ENCODE measurements at regions not wholly inside any gene's neighbourhood (a gene's known extent, or its start where the extent isn't known, plus 50 kb on each side); places are given as distances from the start of the nearest gene placed in this dataset.
"Not testable (repeated sequence)": the region's sequence is repeated elsewhere in the genome, so short reads cannot be mapped to it uniquely, and the experiment has no call there.

DNA sequence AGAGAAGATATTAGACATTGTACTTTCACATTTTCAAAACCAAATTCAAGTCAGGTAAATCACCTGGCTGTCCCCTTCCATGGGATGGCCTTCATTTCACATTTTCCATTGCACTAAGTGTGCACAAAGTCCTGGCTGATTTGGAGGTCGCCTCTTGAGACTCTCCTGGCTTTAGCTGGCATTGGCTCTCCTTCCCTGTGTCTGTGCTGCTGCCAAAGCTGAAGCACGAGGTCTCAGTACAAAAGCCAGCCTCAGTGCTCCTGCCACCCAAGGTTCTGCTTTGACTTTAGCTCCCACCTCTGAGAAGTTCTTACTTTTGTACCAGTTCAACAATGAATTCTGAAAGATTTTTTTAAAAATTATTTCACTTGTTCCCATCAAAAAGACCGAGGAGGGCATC is 289.2 kb upstream of the CNR1 start:
- DNase-seq (ENCODE audit: low spot score) = no peak

DNA sequence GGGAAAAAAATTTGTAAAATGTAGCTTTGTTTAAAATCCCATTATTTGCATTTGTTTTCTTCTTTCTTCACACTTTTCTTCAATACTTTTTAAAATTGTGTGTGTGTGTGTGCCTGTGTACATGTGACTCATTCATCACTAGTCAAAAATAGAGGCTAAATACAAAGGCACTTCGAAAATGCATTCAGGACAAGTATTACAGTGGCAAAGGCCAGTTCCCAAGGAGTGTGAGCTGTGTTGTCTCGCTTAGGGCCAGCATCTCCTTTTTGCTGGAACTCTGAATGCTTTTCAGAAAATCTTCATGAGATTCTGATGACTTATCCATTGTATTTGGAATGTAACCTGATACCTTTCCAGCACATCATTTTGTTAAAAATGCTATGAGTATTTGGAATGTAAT is 288.5 kb upstream of the CNR1 start:
- DNase-seq (ENCODE audit: low spot score) = no peak

DNA sequence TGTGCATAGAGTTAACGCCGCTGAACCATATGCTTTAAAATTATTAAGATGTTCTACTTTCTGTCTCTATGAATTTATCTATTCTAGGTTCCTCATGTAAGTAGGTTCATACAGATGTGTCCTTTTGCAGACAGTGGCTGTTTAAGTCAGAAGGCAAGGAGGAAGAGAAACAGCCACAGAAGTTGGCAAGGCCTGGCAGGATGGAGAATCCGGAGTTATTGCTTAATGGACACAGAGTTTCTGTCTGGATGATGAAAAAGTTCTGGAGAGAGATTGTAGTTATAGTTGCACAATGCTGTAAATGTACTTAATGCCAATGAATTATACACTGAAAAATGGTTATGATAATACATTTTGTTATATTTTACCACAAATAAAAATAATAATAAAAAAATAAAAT is 283.6 kb upstream of the CNR1 start:
- DNase-seq (ENCODE audit: low spot score) = no peak

DNA sequence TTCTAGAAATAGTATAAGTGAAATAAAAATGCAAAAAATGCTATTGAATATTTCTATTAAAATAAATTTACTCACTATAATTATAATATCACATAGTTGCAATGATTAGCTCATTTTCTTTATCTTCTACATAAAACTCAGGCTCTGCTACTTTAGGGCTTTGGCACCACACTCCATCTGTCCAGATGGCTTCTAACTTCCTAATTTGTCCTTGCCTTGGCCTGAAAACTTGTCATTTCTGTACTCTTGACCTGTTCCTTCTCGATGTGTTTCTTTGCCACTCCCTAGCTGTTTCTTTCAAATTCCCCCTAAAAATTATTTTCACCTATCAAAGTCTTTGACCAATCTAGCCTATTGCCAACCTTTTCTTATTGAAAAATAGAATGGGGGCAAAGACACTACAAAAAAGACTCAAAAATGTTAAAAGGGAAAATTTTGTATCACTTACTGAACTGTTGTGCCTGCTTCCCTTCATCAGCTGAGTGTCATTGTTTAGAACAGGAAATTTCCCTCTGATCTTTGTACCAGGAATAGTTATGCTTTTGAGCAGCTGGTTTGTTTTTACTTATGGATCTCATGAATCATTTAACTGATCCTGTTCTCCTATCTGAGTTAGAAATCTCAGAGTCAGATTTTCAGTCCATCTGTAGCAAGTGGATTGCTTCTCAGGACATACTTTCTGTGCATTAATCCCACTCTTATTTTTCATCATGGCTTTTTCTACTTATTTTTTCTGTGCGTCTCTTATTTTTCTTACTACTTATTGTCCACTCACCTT is 279.2 kb upstream of the CNR1 start:
- no peak for DNase-seq (ENCODE audit: low spot score)

DNA sequence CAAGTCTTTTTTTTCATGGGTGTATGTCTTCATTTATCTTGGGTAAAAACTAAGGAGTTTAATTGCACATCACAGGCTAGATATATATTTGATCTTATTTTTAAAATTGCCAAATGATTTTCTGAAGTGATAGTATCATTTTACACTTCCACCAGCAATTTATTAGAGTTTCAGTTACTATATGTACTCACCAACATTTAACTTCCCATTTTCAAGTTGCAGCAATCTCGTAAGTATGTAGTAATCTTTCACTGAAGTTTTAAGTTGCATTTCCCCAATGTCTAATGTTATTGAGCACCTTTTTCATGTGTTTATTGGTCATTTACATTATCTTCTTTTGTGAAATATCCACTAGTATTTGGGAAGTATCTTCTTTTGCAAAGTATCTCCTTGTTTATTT is 277.4 kb upstream of the CNR1 start:
- DNase-seq (ENCODE audit: low spot score) = no peak

DNA sequence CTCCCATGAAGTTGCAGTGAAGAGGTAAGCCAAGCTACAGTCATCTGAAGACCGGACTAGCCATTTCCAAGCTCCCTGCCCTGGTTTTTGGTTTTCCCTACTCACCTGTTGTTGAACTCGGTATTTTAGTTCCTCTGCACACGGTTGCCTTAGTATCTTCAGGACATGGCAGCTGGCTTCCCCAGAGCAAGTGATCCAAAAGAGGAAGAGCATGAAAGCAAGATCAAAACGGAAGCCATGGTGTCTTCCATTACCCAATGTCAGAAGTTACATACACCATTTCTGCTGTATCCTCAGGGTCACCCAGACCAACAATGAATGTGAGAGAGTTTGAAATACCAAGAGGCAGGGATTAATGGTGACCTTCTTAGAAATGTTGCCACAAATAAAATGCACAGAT is 276.6 kb upstream of the CNR1 start:
- DNase-seq (ENCODE audit: low spot score) = no peak

DNA sequence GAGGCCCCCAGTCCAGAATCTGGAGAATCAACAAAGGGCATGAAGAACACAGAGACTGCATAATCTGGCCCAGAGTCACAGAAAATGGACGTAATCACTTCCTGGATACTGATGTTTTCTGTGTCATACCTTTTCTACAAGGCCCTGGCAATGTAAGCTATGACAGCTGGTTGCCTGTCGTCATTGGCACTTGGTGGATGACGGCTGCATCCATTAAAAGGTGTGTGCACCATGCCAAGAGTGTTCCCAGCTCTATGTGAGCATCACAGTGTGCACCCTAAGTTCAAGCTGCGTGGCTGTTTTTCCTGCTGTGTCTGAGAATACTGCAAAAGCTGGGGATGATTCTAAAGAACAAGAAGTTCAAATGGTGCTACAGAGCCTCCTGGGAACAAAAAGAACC is 275.2 kb upstream of the CNR1 start:
- DNase-seq (ENCODE audit: low spot score) = no peak

DNA sequence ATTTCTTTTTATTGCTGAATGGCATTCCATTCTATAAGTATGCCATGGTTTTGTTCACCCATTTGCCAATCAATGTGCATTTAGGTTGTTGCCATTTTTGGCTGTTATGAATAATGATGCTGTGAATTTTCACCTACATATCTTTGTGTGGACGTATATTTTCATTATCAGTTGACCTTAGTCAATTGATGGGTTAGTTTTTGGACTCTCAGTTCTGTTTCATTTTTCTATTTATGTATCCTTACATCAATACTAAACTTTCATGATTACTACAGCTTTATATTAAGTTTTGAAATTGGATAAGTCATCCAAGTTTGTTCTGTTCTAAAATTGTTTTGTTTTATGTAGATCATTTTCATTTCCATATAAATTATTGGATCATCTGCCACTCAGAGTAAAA is 261.9 kb upstream of the CNR1 start:
- DNase-seq (ENCODE audit: low spot score) = no peak

DNA sequence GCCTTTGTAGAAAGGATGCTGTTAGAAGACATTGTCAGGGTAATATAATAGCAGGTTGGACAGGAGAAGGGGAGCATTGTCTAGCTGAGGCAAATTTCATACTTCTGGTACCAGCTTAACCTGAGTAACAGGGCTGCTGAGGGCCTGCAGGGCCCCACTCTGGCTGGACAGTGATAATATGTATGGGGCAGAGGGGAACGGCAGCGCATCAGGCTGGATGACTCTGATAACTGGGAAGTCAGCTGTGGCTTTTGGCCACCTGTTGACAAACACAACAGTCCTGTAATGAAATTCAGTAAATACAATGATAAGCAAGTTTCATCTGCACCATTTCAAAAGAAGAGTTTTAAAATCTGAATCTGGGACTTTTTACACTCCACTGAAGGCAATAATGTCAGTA is 259.9 kb upstream of the CNR1 start:
- DNase-seq (ENCODE audit: low spot score) = no peak

DNA sequence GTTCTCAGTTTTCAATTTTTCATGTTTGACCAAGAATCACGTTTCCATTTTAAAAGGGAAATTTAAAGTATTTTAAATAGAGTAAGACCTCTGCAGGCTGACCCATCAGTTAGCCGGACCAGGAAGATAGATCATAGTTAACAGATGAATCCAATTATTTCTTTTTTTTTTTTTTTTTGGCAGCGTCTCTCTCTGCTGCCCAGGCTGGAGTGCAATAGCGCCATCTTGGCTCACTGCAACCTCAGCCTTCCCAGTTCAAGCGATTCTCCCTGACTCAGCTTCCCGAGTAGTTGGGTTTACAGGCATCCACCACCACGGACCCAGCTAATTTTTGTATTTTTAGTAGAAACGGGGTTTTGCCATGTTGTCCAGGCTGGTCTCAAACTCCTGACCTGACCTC is 256.7 kb upstream of the CNR1 start:
- no peak for DNase-seq (ENCODE audit: low spot score)

DNA sequence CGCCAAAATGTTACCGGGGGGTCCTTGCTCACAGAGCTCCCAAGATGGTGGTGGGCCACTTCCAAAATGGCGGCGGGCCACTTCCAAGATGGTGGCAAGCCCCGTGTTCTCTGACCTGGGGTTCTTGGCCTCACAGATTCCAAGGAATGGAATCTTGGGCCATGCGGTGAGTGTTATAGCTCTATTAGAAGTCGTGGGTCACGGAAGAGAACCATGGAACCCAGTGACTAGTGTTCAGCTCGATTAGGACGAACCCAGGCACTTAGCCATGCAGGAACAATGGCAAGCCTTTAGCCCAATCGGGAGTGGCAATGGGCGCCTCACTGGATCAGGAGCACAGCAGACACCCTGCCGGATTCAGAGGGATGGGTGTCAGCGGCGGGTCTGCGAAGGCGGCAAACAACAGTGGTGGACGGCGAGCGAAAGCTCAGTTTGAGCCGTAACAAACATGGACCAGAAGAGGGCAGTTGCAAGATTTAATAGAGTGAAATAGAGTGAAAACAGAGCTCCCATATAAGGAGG is 254.9 kb upstream of the CNR1 start:
- DNase-seq (ENCODE audit: low spot score) = not testable (repeated sequence)

DNA sequence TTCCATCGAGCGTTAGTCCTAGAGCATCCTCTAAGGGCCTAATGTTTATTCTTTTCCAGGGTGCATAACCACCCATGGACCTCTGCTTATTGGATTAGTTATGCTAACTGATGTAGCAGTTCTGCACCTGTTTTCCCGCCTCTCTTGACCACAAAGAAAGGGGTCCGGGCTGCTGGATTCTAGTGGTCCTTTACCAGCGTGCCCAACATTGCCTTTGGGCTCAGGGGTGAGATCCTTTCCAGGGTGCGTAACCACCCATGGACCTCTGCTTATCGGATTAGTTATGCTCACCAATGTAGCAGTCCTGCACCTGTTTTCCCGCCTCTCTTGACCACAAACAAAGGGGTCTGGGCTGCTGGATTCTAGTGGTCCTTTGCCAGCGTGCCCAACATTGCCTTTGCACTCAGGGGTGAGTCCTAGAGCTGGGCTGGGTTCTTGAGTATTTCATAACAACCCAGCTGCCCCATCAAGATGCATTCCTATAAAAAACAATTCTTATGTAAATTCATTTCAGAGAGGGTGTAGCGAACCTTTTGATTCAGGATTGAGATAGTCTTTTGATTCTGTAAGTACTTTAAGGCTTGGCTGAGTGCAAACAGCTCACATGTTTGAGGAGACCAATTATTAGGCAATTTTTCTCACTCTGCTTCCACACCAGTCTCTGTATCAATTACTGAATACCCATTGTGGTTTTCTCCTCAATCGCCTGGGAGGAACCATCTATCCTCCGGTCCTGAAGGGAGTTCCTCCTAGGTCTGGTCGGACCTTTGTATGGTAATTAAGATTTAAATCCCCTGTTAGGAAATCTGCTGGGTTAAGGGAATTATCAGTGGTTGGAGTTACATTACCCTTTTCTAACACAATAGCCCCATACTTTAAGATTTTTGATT is 253.0 kb upstream of the CNR1 start:
- DNase-seq (ENCODE audit: low spot score) = not testable (repeated sequence)

DNA sequence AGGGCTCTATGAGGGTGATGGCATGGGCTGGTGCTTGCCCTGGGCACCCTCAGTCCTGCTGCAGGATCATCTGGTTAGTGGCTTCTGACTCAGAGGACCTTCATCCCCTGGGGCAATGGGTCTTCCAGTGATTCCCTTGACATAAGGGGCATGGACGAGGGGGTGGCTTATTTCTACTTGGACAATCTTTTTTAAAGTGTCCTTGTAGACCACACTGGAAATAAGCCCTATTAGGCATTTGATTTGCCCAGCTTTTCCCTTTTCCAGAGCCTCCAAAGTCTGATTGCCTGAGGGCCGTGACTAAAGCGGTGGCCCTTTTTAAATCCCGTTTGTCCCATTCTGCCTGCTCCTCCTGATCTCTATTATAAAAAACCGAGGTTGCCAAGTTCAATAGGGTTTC is 251.2 kb upstream of the CNR1 start:
- not testable (repeated sequence) for DNase-seq (ENCODE audit: low spot score)

DNA sequence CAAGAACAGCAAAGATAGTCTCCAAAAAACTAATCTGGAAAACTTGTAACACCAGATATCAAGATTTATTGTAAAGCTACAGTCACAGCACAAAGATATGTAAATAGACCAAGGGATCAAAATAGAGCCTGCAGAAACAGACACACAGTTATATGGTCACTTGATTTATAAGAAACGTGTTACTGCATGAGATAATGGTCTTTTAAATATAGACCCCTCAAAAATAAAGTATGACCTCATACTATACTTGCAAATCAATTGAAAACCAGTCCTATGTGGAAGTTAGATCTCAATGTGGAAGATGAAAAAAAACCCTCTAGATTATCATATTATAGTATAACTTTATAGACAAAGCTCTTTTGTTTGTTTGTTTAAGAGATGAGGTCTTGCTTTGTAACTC is 247.3 kb upstream of the CNR1 start:
- DNase-seq (ENCODE audit: low spot score) = no peak

DNA sequence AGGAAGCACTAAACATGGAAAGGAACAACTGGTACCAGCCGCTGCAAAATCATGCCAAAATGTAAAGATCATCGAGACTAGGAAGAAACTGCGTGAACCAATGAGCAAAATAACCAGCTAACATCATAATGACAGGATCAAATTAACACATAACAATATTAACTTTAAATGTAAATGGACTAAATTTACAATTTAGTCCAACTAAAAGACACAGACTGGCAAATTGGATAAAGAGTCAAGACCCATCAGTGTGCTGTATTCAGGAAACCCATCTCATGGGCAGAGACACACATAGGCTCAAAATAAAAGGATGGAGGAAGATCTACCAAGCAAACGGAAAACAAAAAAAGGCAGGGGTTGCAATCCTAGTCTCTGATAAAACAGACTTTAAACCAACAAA is 242.2 kb upstream of the CNR1 start:
- DNase-seq (ENCODE audit: low spot score) = not testable (repeated sequence)

DNA sequence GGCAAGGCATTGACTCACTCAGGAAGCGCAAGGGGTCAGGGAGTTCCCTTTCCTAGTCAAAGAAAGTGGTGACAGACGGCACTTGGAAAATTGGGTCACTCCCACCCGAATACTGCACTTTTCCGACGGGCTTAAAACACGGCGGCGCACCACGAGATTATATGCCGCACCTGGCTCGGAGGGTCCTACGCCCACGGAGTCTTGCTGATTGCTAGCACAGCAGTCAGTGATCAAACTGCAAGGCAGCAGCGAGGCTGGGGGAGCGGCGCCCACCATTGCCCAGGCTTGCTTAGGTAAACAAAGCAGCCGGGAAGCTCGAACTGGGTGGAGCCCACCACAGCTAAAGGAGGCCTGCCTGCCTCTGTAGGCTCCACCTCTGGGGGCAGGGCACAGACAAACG is 240.5 kb upstream of the CNR1 start:
- DNase-seq (ENCODE audit: low spot score) = not testable (repeated sequence)

DNA sequence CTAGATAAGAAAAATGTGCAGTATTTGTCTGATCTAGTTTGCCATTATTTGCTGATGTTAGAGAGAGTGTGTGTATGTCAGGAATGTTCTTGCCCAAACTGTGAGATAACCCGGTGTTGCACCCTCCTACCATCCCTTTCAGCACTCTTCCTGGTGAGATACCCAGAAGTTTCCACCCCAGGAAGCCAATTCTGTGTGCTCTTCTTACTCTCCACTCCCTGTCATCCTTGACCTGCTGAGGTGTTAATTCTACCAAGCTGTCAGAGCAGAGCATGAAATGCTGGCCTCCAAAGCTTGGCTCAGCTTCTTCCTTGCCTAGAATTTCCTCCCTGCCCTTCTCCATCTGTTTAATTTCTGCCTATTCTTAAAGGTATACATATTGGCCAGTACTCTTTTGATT is 237.3 kb upstream of the CNR1 start:
- DNase-seq (ENCODE audit: low spot score) = no peak

DNA sequence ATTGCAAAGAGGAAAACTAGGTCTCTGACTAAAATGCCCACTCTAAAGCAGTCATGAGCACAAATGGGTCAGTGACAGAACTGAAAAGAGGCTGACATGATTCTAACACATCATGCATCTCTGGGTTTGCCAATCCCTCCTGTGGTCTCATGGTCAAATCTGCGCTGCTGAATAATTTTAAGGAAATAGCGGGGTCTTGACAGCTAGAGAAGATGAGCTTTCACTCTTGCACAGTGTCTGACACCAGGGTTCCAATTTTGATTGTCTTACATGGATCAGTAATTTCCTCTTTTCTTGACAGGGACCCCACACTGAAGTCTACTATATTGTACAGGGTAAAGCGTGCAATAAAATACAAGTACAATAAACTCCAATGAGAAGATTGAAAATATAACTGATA is 236.8 kb upstream of the CNR1 start:
- DNase-seq (ENCODE audit: low spot score) = no peak

DNA sequence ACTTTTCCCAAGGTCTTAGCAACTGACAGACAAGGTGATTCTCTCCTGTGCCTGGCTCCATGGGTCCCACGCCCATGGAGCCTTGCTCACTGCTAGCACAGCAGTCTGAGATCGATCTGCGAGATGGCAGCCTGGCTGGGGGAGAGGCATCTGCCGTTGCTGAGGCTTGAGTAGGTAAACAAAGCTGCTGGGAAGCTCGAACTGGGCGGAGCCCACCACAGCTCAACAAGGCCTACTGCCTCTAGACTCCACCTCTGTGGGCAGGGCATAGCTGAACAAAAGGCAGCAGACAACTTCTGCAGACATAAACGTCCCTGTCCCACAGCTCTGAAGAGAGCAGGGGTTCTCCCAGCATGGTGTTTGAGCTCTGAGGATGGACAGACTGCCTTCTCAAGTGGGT is 224.9 kb upstream of the CNR1 start:
- DNase-seq (ENCODE audit: low spot score) = not testable (repeated sequence)

DNA sequence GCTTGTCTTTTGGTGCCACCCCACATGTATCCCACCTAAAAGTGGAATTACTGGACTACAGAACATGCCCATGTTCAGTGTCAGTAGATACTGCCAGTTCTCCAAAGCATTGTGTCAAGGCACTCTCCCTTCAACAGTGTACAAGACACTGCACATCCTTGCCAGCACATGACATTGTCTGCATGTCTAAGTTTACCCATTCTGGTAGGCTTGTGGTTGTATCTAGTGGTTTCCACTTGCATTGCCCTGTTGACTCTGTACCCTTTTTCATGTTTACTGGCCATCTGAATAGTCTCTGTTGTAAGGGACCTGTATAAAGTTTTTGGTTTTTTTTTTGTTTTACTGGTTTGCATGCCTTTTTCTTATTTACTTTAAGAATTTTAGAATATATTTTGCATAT is 222.4 kb upstream of the CNR1 start:
- DNase-seq (ENCODE audit: low spot score) = no peak

DNA sequence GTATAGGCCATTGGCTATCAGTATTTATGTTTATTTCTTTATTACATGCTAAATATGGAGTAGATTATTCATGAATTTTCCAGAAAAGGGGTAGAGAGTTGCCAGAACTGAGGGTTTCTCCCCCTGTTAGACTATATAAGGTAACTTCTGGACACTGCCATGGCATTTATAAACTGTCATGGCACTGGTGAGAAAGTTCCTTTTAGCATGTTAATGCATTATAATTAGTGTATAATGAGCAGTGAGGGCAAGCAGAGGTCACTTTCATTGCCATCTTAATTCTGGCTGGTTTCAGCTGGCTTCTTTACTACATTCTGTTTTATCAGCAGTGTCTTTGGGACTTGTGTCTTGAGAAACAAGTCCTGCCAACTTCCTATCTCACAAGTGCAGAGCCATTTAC is 220.0 kb upstream of the CNR1 start:
- no peak for DNase-seq (ENCODE audit: low spot score)

DNA sequence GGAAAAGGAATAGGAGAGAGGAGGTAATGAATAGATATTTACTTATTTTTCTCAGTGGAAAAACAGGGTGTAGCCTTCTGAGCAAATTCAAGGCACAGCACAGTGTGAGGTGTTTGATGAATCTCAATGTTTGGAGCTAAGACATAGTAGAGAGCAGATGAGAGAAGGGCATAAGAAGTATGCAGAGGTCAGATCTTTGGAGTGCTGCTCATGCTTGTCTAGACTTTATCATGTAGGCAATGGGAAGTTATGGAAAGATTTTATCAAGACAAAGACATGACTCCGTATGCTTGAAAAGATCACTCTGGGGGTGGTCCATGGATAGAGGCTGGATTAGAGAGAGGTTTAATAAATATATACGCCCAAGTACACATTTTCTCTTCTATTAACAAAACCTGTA is 217.0 kb upstream of the CNR1 start:
- no peak for DNase-seq (ENCODE audit: low spot score)

DNA sequence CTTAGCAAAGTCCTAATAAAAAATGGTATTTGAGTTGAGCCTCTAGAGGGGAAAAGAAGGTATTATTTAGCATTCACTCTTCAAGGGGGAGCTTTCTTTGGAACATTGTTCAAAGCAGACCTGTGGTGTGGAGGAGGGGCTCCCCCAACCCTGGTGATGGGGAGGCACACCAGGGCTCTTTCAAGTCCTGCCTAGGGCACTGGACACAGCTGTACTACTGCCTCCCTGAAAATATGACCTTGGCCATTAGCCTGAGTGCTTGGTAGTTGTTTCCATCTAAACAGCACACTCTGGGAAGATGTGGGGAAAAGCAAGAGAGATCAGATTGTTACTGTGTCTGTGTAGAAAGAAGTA is 215.1 kb upstream of the CNR1 start:
- no peak for DNase-seq (ENCODE audit: low spot score)
